T-cell (primary cell): ENCODE measurements at regions not wholly inside any gene's neighbourhood (a gene's known extent, or its start where the extent isn't known, plus 50 kb on each side); places are given as distances from the start of the nearest gene placed in this dataset.

Experiments
- ATAC-seq, 4 experiments: fragments of 200-7000 bp in 3 of 4; fragments of 150-1000 bp in 1 of 4; cut with Tn5 transposase; replicated peaks in 1 of 4; 1 replicate in 3 of 4; 2 replicates in 1 of 4; pipeline ENCODE4 v1.10.0; 2021; ENCODE audit warnings: moderate library complexity in 3 of 4, mild to moderate bottlenecking in 2 of 4, moderate number of reproducible peaks in 1 of 4
- CTCF ChIA-PET, 2 donors: fragments of 300-600 bp; sonication (Branson Sonifier 250); formaldehyde crosslinking; loops; one replicate each; lab custom pipeline; 2022; ENCODE audit warnings: antibody characterized with exemption in 2 of 2; lab: Charles Lee
- POLR2A ChIA-PET, 2 donors: fragments of 300-600 bp; sonication (Branson Sonifier 250); formaldehyde crosslinking; loops; one replicate each; lab custom pipeline; 2022; ENCODE audit warnings: antibody characterized with exemption in 2 of 2; lab: Charles Lee
- DNase-seq, 35 experiments: peaks; one replicate each; pipeline versions ENCODE4 v3.0.0 to v3.0.0-alpha.2; 2013 to 2023
- H3K27ac ChIP-seq: one replicate; pipeline ENCODE4 v1.5.1; 2013; ENCODE audit warnings: low read length
- H3K27me3 ChIP-seq, 2 experiments: replicated peaks in 1 of 2; 1 replicate in 1 of 2; 2 replicates in 1 of 2; pipeline versions ENCODE4 v1.6.1 to v1.7.0; 2013; ENCODE audit warnings: low read length in 1 of 2, mixed read lengths in 1 of 2; ENCODE audit not compliant: control insufficient read depth in 2 of 2, insufficient read depth in 2 of 2; ENCODE audit errors: extremely low read depth in 1 of 2
- H3K36me3 ChIP-seq, 2 donors: 1 replicate in 1 of 2; 2 replicates in 1 of 2; pipeline versions ENCODE4 v1.6.1 to v1.7.0; 2013; ENCODE audit warnings: low read length in 1 of 2; ENCODE audit not compliant: control insufficient read depth in 2 of 2, insufficient read depth in 1 of 2; ENCODE audit errors: extremely low read depth in 1 of 2
- H3K4me1 ChIP-seq, 2 experiments: 1 replicate in 1 of 2; 2 replicates in 1 of 2; pipeline versions ENCODE4 v1.6.1 to v1.7.0; 2013; ENCODE audit warnings: low read length in 2 of 2, mixed read lengths in 1 of 2; ENCODE audit not compliant: insufficient read depth in 2 of 2, control insufficient read depth in 1 of 2; ENCODE audit errors: extremely low read depth in 1 of 2
- H3K4me3 ChIP-seq, 2 donors: 1 replicate in 1 of 2; 2 replicates in 1 of 2; pipeline versions ENCODE4 v1.5.1 to v1.7.0; 2013; ENCODE audit warnings: mild to moderate bottlenecking in 2 of 2, low read length in 1 of 2, moderate library complexity in 1 of 2; ENCODE audit not compliant: control insufficient read depth in 1 of 2; ENCODE audit errors: extremely low read depth in 1 of 2
- H3K9me3 ChIP-seq: 2 replicates; pipeline ENCODE4 v1.7.0; 2013
- H3K27ac Mint-ChIP-seq, 2 donors: one replicate each; pipeline ENCODE4 v1.8.0; 2020 to 2021; ENCODE audit warnings: mild to moderate bottlenecking in 2 of 2, mixed read lengths in 2 of 2
- H3K27me3 Mint-ChIP-seq, 2 donors: one replicate each; pipeline ENCODE4 v1.8.0; 2021 to 2022; ENCODE audit warnings: mixed read lengths in 2 of 2
- H3K36me3 Mint-ChIP-seq: one replicate; pipeline ENCODE4 v1.8.0; 2021; ENCODE audit warnings: mixed read lengths
- H3K4me1 Mint-ChIP-seq, 3 donors: one replicate each; pipeline ENCODE4 v1.8.0; 2020 to 2022; ENCODE audit warnings: mixed read lengths in 3 of 3, mild to moderate bottlenecking in 1 of 3
- H3K4me3 Mint-ChIP-seq, 3 donors: one replicate each; pipeline ENCODE4 v1.8.0; 2020 to 2022; ENCODE audit warnings: mild to moderate bottlenecking in 3 of 3, mixed read lengths in 3 of 3, moderate library complexity in 3 of 3
- H3K9me3 Mint-ChIP-seq, 3 donors: one replicate each; pipeline ENCODE4 v1.8.0; 2020 to 2022; ENCODE audit warnings: mixed read lengths in 3 of 3
- WGBS: methylation state at CpG from one replicate; pipeline ENCODE4 v1.1.5; 2013; ENCODE audit warnings: missing lambda C conversion rate; ENCODE audit not compliant: insufficient coverage; 5-methylcytosine and 5-hydroxymethylcytosine counted together

GRCh38 chr20:5369629-5370028 is 52.9 kb upstream of the PROKR2 start:
- POLR2A ChIA-PET: no interaction called here
- Mint-ChIP-seq H3K4me3 (no peak overlapping the region), H3K36me3 (no peaks in the 10 kb centered on the region), H3K27ac (no peak overlapping the region), H3K27me3 (peaks cover 17 to 37% of the 10 kb centered on the region in 2 donors), H3K4me1 (no peaks in the 10 kb centered on the region), H3K9me3 (peaks cover 0 to 8% (median 0%) of the 10 kb centered on the region in 3 donors)
- WGBS: 6% methylated on average over 2 of the region's 2 CpGs
- Histone ChIP-seq H3K36me3 (no peaks in the 10 kb centered on the region), H3K4me1 (no peaks in the 10 kb centered on the region), H3K9me3 (no peaks in the 10 kb centered on the region), H3K4me3 (no peak overlapping the region), H3K27ac (no peak overlapping the region), H3K27me3 (peaks cover 0 to 10% of the 10 kb centered on the region in 2 experiments)
- ATAC-seq: no peak
- CTCF ChIA-PET: no interaction called here
- no peak for DNase-seq
